ENCODE measurements at regions not wholly inside any gene's neighbourhood (a gene's known extent, or its start where the extent isn't known, plus 50 kb on each side); places are given as distances from the start of the nearest gene placed in this dataset.

GRCh38 chr10:120727001-120727400, 124.2 kb upstream of the WDR11 start:
- Histone ChIP-seq H2AFZ (ENCODE audit: low read length) (no peak overlapping the region), H3K4me3 (replicated peaks in 1 of 3; ENCODE audit: insufficient read depth in 1 of 3, low read depth in 2 of 3, low read length in 3 of 3) (no peak overlapping the region), H3K4me2 (ENCODE audit: low read depth, low read length) (no peak overlapping the region), H4K20me1 (ENCODE audit: insufficient read depth, low read length) (no peaks in the 10 kb centered on the region), H3K27ac (ENCODE audit: extremely low read length, insufficient read depth, low read length) (no peak overlapping the region), H3K79me2 (ENCODE audit: insufficient read depth, low read length) (no peaks in the 10 kb centered on the region), H3K9ac (ENCODE audit: insufficient read depth, low read depth, low read length) (no peak overlapping the region), H3K4me1 (ENCODE audit: insufficient read depth, low read length) (no peaks in the 10 kb centered on the region), H3K36me3 (replicated peaks in 1 of 2; ENCODE audit: control insufficient read depth in 1 of 2, insufficient read depth in 2 of 2, low read length in 2 of 2) (no peaks in the 10 kb centered on the region), H3K9me3 (ENCODE audit: low read length) (no peaks in the 10 kb centered on the region), H3K27me3 (ENCODE audit: control insufficient read depth in 1 of 2, insufficient read depth in 2 of 2, low read length in 2 of 2) (no peaks in the 10 kb centered on the region; a peak in 1 of 5 replicates)
- intact Hi-C loops (cut with micrococcal nuclease; ENCODE audit: unreplicated experiment) = no loop called here
- CTCF ChIA-PET (ENCODE audit: low intra/inter-chr PET ratio, low total read pairs) = no interaction called here
- FAIRE-seq (no peak), ATAC-seq (no peak), DNase-seq (ENCODE audit: low spot score) (no peak)
- TF ChIP-seq ZXDC (CRISPR knock-in tag; IDR thresholded peaks at IDR 0.05) (no peak), ZNF280D (CRISPR knock-in tag; IDR thresholded peaks at IDR 0.05) (no peak), ZNF501 (CRISPR knock-in tag; IDR thresholded peaks at IDR 0.05) (no peak), SPEN (CRISPR knock-in tag; IDR thresholded peaks at IDR 0.05; ENCODE audit: low read depth) (no peak), ZNF136 (CRISPR knock-in tag; IDR thresholded peaks at IDR 0.05; ENCODE audit: low read depth) (no peak), KDM2A (CRISPR knock-in tag; IDR thresholded peaks at IDR 0.05; ENCODE audit: borderline replicate concordance, low read depth) (no peak), NBN (conservative IDR thresholded peaks at IDR 0.05) (no peak), TBX2 (CRISPR knock-in tag; IDR thresholded peaks at IDR 0.05; ENCODE audit: borderline replicate concordance) (no peak), ZNF724P (CRISPR knock-in tag; IDR thresholded peaks at IDR 0.05; ENCODE audit: borderline replicate concordance) (no peak), SRSF1 (optimal IDR thresholded peaks at IDR 0.05; ENCODE audit: low read depth, low read length) (no peak), FOSL2 (CRISPR knock-in tag; IDR thresholded peaks at IDR 0.05) (no peak)
- TF ChIP-seq, protein P1, sequence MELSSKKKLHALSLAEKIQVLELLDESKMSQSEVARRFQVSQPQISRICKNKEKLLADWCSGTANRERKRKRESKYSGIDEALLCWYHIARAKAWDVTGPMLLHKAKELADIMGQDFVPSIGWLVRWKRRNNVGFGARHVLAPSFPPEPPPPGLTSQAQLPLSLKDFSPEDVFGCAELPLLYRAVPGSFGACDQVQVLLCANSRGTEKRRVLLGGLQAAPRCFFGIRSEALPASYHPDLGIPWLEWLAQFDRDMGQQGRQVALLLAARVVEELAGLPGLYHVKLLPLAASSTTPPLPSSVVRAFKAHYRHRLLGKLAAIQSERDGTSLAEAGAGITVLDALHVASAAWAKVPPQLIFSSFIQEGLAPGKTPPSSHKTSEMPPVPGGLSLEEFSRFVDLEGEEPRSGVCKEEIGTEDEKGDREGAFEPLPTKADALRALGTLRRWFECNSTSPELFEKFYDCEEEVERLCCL (CRISPR knock-in tag; IDR thresholded peaks at IDR 0.05; ENCODE audit: borderline replicate concordance) = no peak
- TF ChIP-seq, protein P2, sequence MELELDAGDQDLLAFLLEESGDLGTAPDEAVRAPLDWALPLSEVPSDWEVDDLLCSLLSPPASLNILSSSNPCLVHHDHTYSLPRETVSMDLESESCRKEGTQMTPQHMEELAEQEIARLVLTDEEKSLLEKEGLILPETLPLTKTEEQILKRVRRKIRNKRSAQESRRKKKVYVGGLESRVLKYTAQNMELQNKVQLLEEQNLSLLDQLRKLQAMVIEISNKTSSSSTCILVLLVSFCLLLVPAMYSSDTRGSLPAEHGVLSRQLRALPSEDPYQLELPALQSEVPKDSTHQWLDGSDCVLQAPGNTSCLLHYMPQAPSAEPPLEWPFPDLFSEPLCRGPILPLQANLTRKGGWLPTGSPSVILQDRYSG (CRISPR knock-in tag; IDR thresholded peaks at IDR 0.05) = no peak
- BruUV-seq (replicated peaks) = no TSS peak
- POLR2A ChIA-PET = no interaction called here
- WGBS (ENCODE audit: low lambda C conversion rate) = 3% methylated on average over 2 of the region's 2 CpGs
- in situ Hi-C loops (cut with HindIII; ENCODE audit: extremely low pct_ligation_motif_present, low pct_unique_long_range_greater_than_20kb) = loop anchor here (25.0 kb wide), 1 partner anchor 515 kb away; no protein-coding TSS in a partner anchor
